Pulmonary artery endothelial cell (primary cell): ENCODE measurements at regions not wholly inside any gene's neighbourhood (a gene's known extent, or its start where the extent isn't known, plus 50 kb on each side); places are given as distances from the start of the nearest gene placed in this dataset.

ENCODE experiments used
- DNase-seq: peaks from one replicate; pipeline ENCODE4 v3.0.0-alpha.2; 2011; ENCODE audit warnings: low read depth, low spot score

GRCh38 chr20:40451552-40451951 is 237.5 kb downstream of the MAFB start:
- no peak for DNase-seq

GRCh38 chr20:40449974-40450616 is 238.9 kb downstream of the MAFB start:
- DNase-seq: no peak

DNA sequence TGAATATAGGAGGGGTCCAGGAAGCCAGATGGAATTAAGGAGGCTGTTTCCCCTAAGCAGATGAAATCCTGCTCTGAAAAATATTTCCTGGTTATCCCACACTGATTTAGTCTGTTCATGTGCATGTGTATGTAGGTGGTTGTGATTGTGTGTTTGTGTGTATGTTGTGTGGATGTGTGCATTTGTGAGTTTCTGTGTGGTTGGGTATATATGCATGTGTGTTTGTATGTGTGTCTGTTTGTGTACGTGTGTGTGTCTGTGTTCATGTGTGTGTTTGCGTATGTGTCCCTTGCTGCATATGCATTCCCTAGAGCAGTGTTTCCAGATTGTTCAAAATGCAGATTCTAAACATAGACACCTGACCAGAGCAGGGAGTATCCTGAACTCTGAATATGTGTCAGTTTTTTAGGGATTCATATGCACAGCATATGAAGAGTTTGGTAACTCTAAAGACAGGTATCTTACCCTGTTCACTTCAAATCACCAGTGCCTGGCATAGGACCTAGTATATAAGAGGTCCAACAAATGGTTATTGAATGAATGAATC is 239.8 kb downstream of the MAFB start:
- no peak for DNase-seq

GRCh38 chr20:40446888-40447287 is 242.1 kb downstream of the MAFB start:
- DNase-seq: no peak

- no peak for DNase-seq
Observed at GRCh38 chr20:40444516-40444915, 244.5 kb downstream of the MAFB start.

GRCh38 chr20:40443753-40444152 is 245.3 kb downstream of the MAFB start:
- DNase-seq: no peak

GRCh38 chr20:40442181-40442963 is 246.7 kb downstream of the MAFB start:
- no peak for DNase-seq

GRCh38 chr20:40441771-40442170 is 247.3 kb downstream of the MAFB start:
- no peak for DNase-seq

DNA sequence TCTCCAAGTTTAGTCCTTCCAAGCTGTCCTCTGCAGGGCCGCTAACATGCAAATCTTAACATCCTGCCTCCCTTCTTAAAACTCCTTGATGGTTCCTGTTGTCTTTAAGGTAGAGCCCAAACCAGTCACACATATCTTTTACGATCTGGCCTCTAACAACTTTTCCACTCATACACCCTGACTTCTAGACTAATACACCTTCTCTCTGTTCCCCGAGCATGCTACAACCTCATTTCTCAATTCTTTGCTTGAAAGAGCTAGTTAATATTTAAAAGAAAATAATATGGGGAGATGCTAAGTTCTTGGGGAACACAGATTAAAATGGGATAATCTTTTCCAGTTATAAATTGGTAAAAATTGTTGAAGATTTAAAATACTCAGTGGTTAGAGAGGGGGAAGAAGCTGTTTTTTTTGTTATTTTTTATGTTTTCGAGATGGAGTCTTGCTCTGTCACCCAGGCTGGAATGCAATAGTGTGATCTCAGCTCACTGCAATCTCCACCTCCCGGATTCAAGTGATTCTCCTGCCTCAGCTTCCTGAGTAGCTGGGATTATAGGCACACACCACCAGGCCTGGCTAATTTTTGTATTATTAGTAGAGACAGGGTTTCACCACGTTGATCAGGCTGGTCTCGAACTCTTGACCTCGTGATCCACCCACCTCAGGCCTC is 250.7 kb downstream of the MAFB start:
- DNase-seq: no peak

- DNase-seq: no peak
Observed at GRCh38 chr20:40436011-40436410, 253.0 kb downstream of the MAFB start.

DNA sequence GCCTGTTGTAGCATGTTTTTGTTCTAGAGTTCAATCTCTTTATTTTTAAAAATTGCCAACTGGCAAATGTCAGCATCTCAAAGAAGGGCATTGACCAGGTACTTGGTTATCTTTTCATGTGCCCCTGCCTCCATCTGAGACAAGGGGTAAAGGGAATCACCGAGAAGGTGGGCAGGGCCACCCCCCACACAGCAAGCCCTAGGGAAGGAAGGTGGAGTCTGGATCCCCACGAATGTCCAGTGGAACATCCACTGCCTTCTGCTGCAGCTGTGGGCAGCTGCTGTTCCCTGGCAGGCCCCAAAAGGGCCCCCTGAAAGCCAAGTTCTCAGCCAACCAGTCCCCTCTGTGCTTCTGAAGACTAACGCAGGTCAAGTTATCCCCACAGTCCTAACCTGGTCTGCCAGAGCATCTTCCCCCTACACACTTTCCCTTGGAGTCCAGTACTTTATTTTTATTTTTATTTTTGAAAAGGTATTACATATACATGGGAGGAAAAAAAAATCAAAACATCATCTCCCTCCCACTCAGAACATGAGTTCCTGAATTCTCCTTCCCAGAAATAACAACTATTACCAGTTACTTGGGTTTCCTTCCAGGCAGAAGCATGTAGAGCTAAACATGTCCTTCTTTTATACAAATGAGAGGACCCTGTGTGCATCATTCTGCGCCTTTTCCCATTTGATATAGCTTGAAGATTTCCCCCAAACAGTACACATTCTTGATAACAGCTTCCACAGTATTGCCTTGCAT is 253.7 kb downstream of the MAFB start:
- no peak for DNase-seq

GRCh38 chr20:40434122-40434521 is 254.9 kb downstream of the MAFB start:
- no peak for DNase-seq

- DNase-seq: no peak
Observed at GRCh38 chr20:40433341-40433861, 255.6 kb downstream of the MAFB start.

DNA sequence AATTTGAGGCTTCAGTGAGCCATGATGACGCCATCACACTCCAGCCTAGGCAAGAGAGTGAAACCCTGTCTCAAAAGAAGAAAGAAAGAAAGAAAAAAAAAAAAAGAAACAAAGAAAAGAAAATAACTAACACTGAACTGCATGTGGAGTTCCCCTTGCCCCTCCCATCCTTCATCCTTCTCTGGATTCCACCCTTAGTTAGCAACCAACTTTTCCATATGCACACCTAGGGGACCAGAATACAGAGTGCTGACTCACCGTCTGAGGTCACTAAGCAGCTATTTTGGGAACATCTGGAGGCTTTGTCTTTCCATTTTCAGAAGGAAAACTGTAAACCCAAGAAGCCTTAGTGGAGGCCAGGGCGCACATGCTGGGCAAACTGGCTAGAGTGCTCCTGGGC is 257.4 kb downstream of the MAFB start:
- no peak for DNase-seq

DNA sequence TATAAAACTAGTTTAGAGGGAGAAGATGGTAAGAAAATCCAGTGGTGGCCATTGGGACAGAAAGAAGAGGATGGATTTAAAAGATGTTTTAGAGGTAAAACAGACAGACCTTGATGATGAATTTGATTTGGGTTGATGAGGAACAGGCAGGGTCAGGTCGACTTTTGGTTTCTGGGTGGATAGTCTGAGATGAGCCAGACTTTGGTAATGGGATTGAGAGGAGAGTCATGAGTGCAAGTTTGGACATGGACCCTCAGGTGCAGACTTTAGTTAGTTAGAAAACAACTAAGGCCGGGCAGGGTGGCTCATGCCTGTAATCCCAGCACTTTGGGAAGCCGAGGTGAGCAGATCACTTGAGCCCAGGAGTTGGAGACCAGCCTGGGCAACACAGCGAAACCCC is 257.9 kb downstream of the MAFB start:
- DNase-seq: no peak

- DNase-seq: no peak
Observed at GRCh38 chr20:40427026-40427425, 262.0 kb downstream of the MAFB start.

DNA sequence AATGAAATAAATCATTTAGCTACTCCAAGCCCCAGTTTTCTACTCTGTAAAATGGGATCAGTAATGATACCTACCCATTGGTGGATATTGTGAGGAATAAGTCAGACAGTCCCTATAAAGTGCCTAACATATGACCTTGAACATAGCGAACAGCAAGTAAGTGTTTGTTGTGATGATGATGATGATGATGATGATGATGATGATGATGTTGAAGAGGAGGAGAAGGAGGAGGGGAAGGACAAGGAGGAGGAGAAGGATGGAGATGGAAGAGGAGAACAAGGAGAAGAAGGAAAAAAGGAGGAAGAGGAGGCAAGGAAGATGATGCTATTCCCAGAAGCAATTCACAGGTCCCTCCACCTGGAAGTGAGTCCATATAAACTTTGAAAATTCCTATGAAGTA is 264.3 kb downstream of the MAFB start:
- DNase-seq: no peak

- DNase-seq: no peak
Observed at GRCh38 chr20:40422656-40423055, 266.4 kb downstream of the MAFB start.

GRCh38 chr20:40416274-40416673 is 272.8 kb downstream of the MAFB start:
- no peak for DNase-seq

DNA sequence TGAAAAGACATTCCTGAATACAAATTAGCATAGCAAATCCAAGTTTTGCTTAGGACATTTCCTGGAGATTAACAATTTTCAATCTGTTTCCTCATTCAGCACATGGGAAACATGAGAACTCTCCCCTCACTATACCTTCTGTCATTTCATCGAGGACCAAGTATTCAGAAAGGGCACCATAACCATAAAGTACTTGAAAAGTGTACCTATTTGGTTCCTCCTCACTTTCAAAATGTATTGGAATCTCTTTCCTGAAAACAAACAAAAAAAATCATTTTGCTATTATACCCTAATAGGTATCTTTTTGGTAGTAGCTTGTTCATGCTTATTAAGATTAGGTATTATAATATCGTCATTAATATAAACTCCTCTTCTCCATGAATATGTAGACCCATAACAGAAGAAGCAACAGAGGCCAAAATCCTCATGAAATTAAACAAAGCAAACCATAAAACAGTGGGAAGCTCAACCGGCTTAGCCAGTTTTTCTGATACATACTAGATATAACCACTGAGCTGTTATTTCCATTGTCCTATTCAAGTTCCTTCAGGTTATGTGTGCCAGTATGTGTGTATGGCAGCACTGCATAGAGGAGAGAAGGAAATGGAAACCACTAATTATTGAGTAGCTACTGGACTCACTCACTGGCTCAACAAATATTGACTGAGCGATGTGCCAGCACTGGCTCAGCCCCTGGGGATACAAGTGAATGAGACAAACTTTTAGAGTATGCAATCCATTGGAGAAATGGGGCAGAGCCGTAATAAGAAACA is 274.0 kb downstream of the MAFB start:
- DNase-seq: no peak

DNA sequence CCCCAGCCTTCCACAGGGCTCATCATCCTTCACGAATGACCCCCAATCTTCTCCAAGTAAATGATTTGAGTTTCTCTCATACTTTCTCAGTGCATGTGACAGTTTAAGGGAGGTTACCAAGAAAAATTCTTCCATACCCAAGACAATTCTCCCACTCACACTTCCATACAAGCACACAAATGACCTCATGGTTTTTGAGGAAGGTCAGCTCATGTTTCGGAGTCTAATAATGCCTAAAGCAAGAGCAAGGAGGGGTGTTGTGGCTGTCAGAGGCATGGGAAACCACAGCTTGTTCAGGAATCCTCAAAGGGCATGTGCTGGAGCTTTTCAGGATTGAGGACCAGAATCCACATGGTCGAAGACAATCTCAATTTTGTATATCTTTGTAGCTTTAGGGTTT is 279.0 kb downstream of the MAFB start:
- no peak for DNase-seq
